A673 (cell line): ENCODE measurements at regions not wholly inside any gene's neighbourhood (a gene's known extent, or its start where the extent isn't known, plus 50 kb on each side); places are given as distances from the start of the nearest gene placed in this dataset.

Experiments
- BruUV-seq: library from RNA; stranded (reverse); fragments of 400-500 nt; replicated peaks from 2 replicates; lab custom pipeline; 2021; lab: Mats Ljungman, UMichigan
- CTCF ChIA-PET: fragments of 300-600 bp; sonication (Branson Sonifier 250); formaldehyde crosslinking; loops from one replicate; lab custom pipeline; 2022; ENCODE audit warnings: antibody characterized with exemption; lab: Charles Lee
- POLR2A ChIA-PET: fragments of 300-600 bp; sonication (Branson Sonifier 250); formaldehyde crosslinking; loops from one replicate; lab custom pipeline; 2022; ENCODE audit warnings: antibody characterized with exemption; ENCODE audit not compliant: low non-redundant PET; lab: Charles Lee
- DNase-seq: peaks from one replicate; pipeline ENCODE4 v3.0.0-alpha.2; 2015; ENCODE audit warnings: low spot score
- H3K27ac ChIP-seq: fragments of 200-600 bp; sonication (generic); 2 replicates; pipeline ENCODE4 v1.5.1; 2016; ENCODE audit warnings: mixed run types, low read depth, mild to moderate bottlenecking, mixed read lengths, antibody characterized with exemption, low read length; ENCODE audit not compliant: poor library complexity, severe bottlenecking
- H3K27me3 ChIP-seq: fragments of 200-600 bp; sonication (generic); replicated peaks from 2 replicates; pipeline ENCODE4 v1.6.1; 2017; ENCODE audit warnings: mixed run types, low read depth, mild to moderate bottlenecking, mixed read lengths, antibody characterized with exemption, low read length; ENCODE audit not compliant: insufficient read depth, poor library complexity
- H3K36me3 ChIP-seq: fragments of 200-600 bp; sonication (generic); 2 replicates; pipeline ENCODE4 v1.6.1; 2016; ENCODE audit warnings: mixed run types, mild to moderate bottlenecking, mixed read lengths, antibody characterized with exemption, low read length; ENCODE audit not compliant: insufficient read depth, poor library complexity, severe bottlenecking
- H3K4me1 ChIP-seq: fragments of 200-600 bp; sonication (generic); 2 replicates; pipeline ENCODE4 v1.6.1; 2017; ENCODE audit warnings: mixed run types, mild to moderate bottlenecking, mixed read lengths, antibody characterized with exemption, low read length; ENCODE audit not compliant: insufficient read depth, poor library complexity, severe bottlenecking
- H3K4me3 ChIP-seq: fragments of 200-600 bp; sonication (generic); 2 replicates; pipeline ENCODE4 v1.5.1; 2016; ENCODE audit warnings: low read depth, mixed run types, mild to moderate bottlenecking, mixed read lengths, low read length; ENCODE audit not compliant: poor library complexity, severe bottlenecking
- H3K9me3 ChIP-seq: fragments of 200-600 bp; sonication (generic); 2 replicates; pipeline ENCODE4 v1.6.1; 2016; ENCODE audit warnings: mixed run types, low read depth, mild to moderate bottlenecking, mixed read lengths, antibody characterized with exemption, low read length; ENCODE audit not compliant: poor library complexity, severe bottlenecking
- CTCF ChIP-seq: fragments of 300-800, 200-600 bp; sonication (generic); conservative IDR thresholded peaks from 2 replicates; pipeline ENCODE4 v1.5.1; 2017; ENCODE audit warnings: low read depth, mild to moderate bottlenecking, antibody characterized with exemption, low read length, moderate library complexity, mixed read lengths
- EZH2 ChIP-seq: fragments of 200-600 bp; sonication (generic); IDR thresholded peaks from 2 replicates; pipeline ENCODE4 v1.6.1; 2017; ENCODE audit warnings: borderline replicate concordance, low read depth, mild to moderate bottlenecking, mixed read lengths, antibody characterized with exemption, low read length; ENCODE audit not compliant: poor library complexity, severe bottlenecking
- intact Hi-C: fragments of 100-400 bp; cut with micrococcal nuclease; formaldehyde crosslinking; loops from one replicate; pipeline ENCODE4 v1.10.0; 2022; ENCODE audit not compliant: unreplicated experiment

- no TSS peak for BruUV-seq
- Histone ChIP-seq H3K27ac (no peak overlapping the region), H3K27me3 (no peaks in the 10 kb centered on the region), H3K36me3 (no peaks in the 10 kb centered on the region), H3K4me1 (no peaks in the 10 kb centered on the region), H3K4me3 (no peak overlapping the region), H3K9me3 (no peaks in the 10 kb centered on the region)
- TF ChIP-seq CTCF (no peak), EZH2 (no peak)
- ChIA-PET CTCF (no interaction called here), POLR2A (no interaction called here)
- no peak for DNase-seq
- intact Hi-C loops = no loop called here
Observed at GRCh38 chr10:4006051-4006450, 221.0 kb upstream of the KLF6 start.

- Histone ChIP-seq H3K27me3 (no peaks in the 10 kb centered on the region), H3K27ac (no peak overlapping the region), H3K9me3 (no peaks in the 10 kb centered on the region), H3K4me1 (no peaks in the 10 kb centered on the region), H3K36me3 (no peaks in the 10 kb centered on the region), H3K4me3 (no peak overlapping the region)
- no peak for DNase-seq
- TF ChIP-seq EZH2 (no peak), CTCF (no peak)
- no TSS peak for BruUV-seq
- POLR2A ChIA-PET = no interaction called here
- intact Hi-C loops = no loop called here
- CTCF ChIA-PET = no interaction called here
Observed at GRCh38 chr10:4004990-4005389, 220.0 kb upstream of the KLF6 start.

DNA sequence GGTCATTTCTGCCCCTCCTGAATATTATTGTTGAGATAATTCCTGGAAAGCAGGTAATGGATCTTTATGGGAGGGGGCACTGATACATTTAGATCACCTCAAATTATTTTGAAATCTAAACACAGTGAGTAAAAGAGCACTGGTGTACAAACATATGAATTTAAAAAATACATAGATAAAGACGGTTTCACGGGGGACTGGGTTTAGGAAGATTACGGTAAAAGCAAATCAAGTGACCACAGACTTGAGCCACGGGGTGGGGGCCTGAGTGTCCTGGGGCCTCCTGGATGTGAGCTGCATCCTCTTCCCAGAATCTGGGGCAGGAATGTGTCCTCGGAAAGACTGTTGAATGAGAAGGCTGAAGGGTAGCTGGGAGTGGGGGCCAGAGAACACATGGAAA is 219.1 kb upstream of the KLF6 start:
- TF ChIP-seq EZH2 (no peak), CTCF (no peak)
- Histone ChIP-seq H3K9me3 (no peaks in the 10 kb centered on the region), H3K36me3 (no peaks in the 10 kb centered on the region), H3K27me3 (no peaks in the 10 kb centered on the region), H3K27ac (no peak overlapping the region), H3K4me1 (no peaks in the 10 kb centered on the region), H3K4me3 (no peak overlapping the region)
- no TSS peak for BruUV-seq
- ChIA-PET CTCF (no interaction called here), POLR2A (no interaction called here)
- intact Hi-C loops = no loop called here
- DNase-seq = no peak
